ENCODE measurements at regions not wholly inside any gene's neighbourhood (a gene's known extent, or its start where the extent isn't known, plus 50 kb on each side); places are given as distances from the start of the nearest gene placed in this dataset.
A peak's percentile ranks its signal among the peaks of the same experiment; 100 is the strongest.

GRCh38 chr22:49040754-49041467, 786.8 kb downstream of the BRD1 start:
- WGBS, 2 donors, result 86 to 89% methylated on average over 20 of the region's 20 CpGs
- H3K9me3 ChIP-seq, result no peaks in the 10 kb centered on the region
- TF ChIP-seq CTCF (IDR thresholded peaks at IDR 0.05) (no peak), EP300 (IDR thresholded peaks at IDR 0.05) (no peak), POLR2A (IDR thresholded peaks at IDR 0.05) (no peak), POLR2AphosphoS5 (IDR thresholded peaks at IDR 0.05) (no peak)
- peaks cover 0 to 19% (median 0%) of the 10 kb centered on the region in 3 donors for H3K27me3 ChIP-seq
- no peak overlapping the region for H3K27ac ChIP-seq
- no peaks in the 10 kb centered on the region for H3K4me1 ChIP-seq
- H3K36me3 ChIP-seq, result no peaks in the 10 kb centered on the region
- no peak overlapping the region for H3K4me3 ChIP-seq
- intact Hi-C loops (cut with DNase I), result no loop called here
- peak; percentile 54 for DNase-seq

GRCh38 chr22:49040111-49040510, 787.6 kb downstream of the BRD1 start:
- H3K9me3 ChIP-seq, result no peaks in the 10 kb centered on the region
- H3K36me3 ChIP-seq, result no peaks in the 10 kb centered on the region
- DNase-seq, result peak; percentile 12
- H3K27ac ChIP-seq, result no peak overlapping the region
- H3K4me1 ChIP-seq, result no peaks in the 10 kb centered on the region
- intact Hi-C loops (cut with DNase I), result no loop called here
- 71 to 77% methylated on average over 8 of the region's 8 CpGs for WGBS, 2 donors
- no peak overlapping the region for H3K4me3 ChIP-seq
- peaks cover 0 to 17% (median 2%) of the 10 kb centered on the region in 3 donors for H3K27me3 ChIP-seq
- TF ChIP-seq POLR2A (IDR thresholded peaks at IDR 0.05) (no peak), EP300 (IDR thresholded peaks at IDR 0.05) (no peak), CTCF (IDR thresholded peaks at IDR 0.05) (no peak)

DNA sequence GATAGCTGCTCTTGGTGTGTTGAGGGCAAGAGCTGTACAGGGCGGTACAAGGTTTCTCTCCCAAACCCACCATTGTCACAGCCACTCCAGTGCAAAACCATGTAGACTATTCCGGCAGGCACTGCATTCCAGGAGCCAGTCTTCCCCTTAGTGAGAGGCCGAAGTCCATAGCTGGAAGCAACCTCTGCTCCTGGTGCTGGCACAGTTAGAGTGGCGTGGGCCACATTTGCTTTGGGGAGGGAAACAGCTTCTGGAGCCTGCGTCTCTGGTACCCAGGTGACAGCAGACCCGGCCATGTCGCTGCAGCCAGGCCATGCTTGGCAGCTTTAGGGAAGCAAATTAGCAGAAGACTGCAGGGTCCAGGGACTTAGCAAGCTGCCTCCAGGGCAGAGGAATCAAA, 788.0 kb downstream of the BRD1 start:
- H3K27ac ChIP-seq, result no peak overlapping the region
- H3K36me3 ChIP-seq, result no peaks in the 10 kb centered on the region
- no peak overlapping the region for H3K4me3 ChIP-seq
- TF ChIP-seq EP300 (IDR thresholded peaks at IDR 0.05), result no peak
- TF ChIP-seq POLR2AphosphoS5 (IDR thresholded peaks at IDR 0.05), result no peak
- no peak for TF ChIP-seq POLR2A (IDR thresholded peaks at IDR 0.05)
- no peak for TF ChIP-seq CTCF (IDR thresholded peaks at IDR 0.05)
- WGBS, 2 donors, result 44 to 72% methylated on average over 7 of the region's 7 CpGs
- DNase-seq, result peak; percentile 34
- no peaks in the 10 kb centered on the region for H3K4me1 ChIP-seq
- H3K9me3 ChIP-seq, result no peaks in the 10 kb centered on the region
- peaks cover 0 to 18% (median 7%) of the 10 kb centered on the region in 3 donors for H3K27me3 ChIP-seq
- intact Hi-C loops (cut with DNase I), result no loop called here

GRCh38 chr22:49037701-49038245, 789.9 kb downstream of the BRD1 start:
- H3K4me3 ChIP-seq, result no peak overlapping the region
- H3K27me3 ChIP-seq, result peaks cover 0 to 24% (median 10%) of the 10 kb centered on the region in 3 donors
- no peak for TF ChIP-seq EP300 (IDR thresholded peaks at IDR 0.05)
- TF ChIP-seq CTCF (IDR thresholded peaks at IDR 0.05), result no peak
- no peak for TF ChIP-seq POLR2AphosphoS5 (IDR thresholded peaks at IDR 0.05)
- TF ChIP-seq POLR2A (IDR thresholded peaks at IDR 0.05), result no peak
- no peaks in the 10 kb centered on the region for H3K4me1 ChIP-seq
- peak; percentile 40 for DNase-seq
- intact Hi-C loops (cut with DNase I), result no loop called here
- 83 to 89% methylated on average over 14 of the region's 14 CpGs for WGBS, 2 donors
- H3K27ac ChIP-seq, result no peak overlapping the region
- H3K9me3 ChIP-seq, result no peaks in the 10 kb centered on the region
- H3K36me3 ChIP-seq, result no peaks in the 10 kb centered on the region
